GM19452 (cell line): ENCODE measurements at regions not wholly inside any gene's neighbourhood (a gene's known extent, or its start where the extent isn't known, plus 50 kb on each side); places are given as distances from the start of the nearest gene placed in this dataset.
"Not testable (repeated sequence)": the region's sequence is repeated elsewhere in the genome, so short reads cannot be mapped to it uniquely, and the experiment has no call there.

Experiments used
- ATAC-seq: cut with Tn5 transposase; IDR thresholded peaks from one replicate; pipeline ENCODE4 v1.9.1; 2021; ENCODE audit not compliant: unreplicated experiment

GRCh38 chr15:88965097-88965496 is 51.9 kb upstream of the MFGE8 start:
- not testable (repeated sequence) for ATAC-seq

GRCh38 chr15:88970232-88970631 is 57.1 kb upstream of the MFGE8 start:
- ATAC-seq = no peak

GRCh38 chr15:88974392-88974791 is 61.2 kb upstream of the MFGE8 start:
- ATAC-seq = no peak

- ATAC-seq = no peak
Observed at GRCh38 chr15:88975891-88976290, 62.7 kb upstream of the MFGE8 start.

GRCh38 chr15:88976656-88977055 is 63.5 kb upstream of the MFGE8 start:
- no peak for ATAC-seq

- ATAC-seq = no peak
Observed at GRCh38 chr15:88979674-88980073, 66.5 kb upstream of the MFGE8 start.

GRCh38 chr15:88980498-88980897 is 67.3 kb upstream of the MFGE8 start:
- no peak for ATAC-seq

- no peak for ATAC-seq
Observed at GRCh38 chr15:88981244-88982215, 68.4 kb upstream of the MFGE8 start.

- ATAC-seq = peak; percentile 99
Observed at GRCh38 chr15:88982304-88982945, 69.2 kb upstream of the MFGE8 start.

GRCh38 chr15:88982946-88983342 is 69.8 kb upstream of the MFGE8 start:
- ATAC-seq = no peak

GRCh38 chr15:88983861-88984429 is 70.8 kb upstream of the MFGE8 start:
- no peak for ATAC-seq

GRCh38 chr15:88985547-88986393 is 72.6 kb upstream of the MFGE8 start:
- no peak for ATAC-seq

GRCh38 chr15:88986949-88987590 is 73.9 kb upstream of the MFGE8 start:
- ATAC-seq = no peak

GRCh38 chr15:88987591-88987933 is 74.4 kb upstream of the MFGE8 start:
- ATAC-seq = no peak

GRCh38 chr15:88987934-88988671 is 74.9 kb upstream of the MFGE8 start:
- ATAC-seq = no peak

GRCh38 chr15:88989578-88989977 is 76.4 kb upstream of the MFGE8 start:
- ATAC-seq = no peak

- ATAC-seq = no peak
Observed at GRCh38 chr15:88990185-88990679, 77.1 kb upstream of the MFGE8 start.

- no peak for ATAC-seq
Observed at GRCh38 chr15:88992216-88992615, 79.0 kb upstream of the MFGE8 start.

- ATAC-seq = no peak
Observed at GRCh38 chr15:88992912-88993376, 79.8 kb upstream of the MFGE8 start.

GRCh38 chr15:88993662-88994061 is 80.5 kb upstream of the MFGE8 start:
- ATAC-seq = no peak
